Vagina (tissue), 2 donors: ENCODE measurements at regions not wholly inside any gene's neighbourhood (a gene's known extent, or its start where the extent isn't known, plus 50 kb on each side); places are given as distances from the start of the nearest gene placed in this dataset.

Experiments
- POLR2A ChIP-seq, 2 donors: fragments of 450-650 bp; IDR thresholded peaks; one replicate each; pipeline ENCODE4 v1.6.1; 2017; ENCODE audit warnings: antibody characterized with exemption in 2 of 2, mild to moderate bottlenecking in 2 of 2, moderate library complexity in 2 of 2
- TF ChIP-seq, protein P1 (sequence below), 3 experiments: fragments of 450-650 bp in 2 of 3; fragments of 200-600 bp in 1 of 3; sonication (generic) in 1 of 3; IDR thresholded peaks; one replicate each; pipeline ENCODE4 v1.5.1; 2017 to 2019; ENCODE audit warnings: antibody characterized with exemption in 3 of 3, mild to moderate bottlenecking in 2 of 3, moderate library complexity in 2 of 3

DNA sequence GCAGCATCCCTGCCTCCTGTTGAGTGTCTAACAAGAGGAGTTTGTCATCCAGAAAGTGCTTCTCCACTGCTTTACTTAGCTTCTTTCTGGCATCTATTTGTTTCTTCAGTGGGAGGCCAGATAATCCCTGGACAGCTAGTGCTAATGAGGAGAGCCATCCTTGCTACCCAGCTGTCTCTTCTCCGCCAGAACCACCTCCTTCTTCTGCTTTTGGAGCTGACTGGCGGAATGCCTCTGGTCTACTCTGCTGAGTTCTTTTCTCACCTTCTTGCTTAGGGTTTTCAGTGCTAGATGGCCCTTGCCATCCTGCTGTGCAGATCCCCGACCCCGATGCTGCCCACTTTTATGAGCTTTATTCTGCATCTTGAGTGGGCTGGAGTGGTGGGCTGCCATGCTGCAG lies 145.8 kb downstream of the GPBP1 start:
- TF ChIP-seq POLR2A (IDR thresholded peaks at IDR 0.05): no peak
- TF ChIP-seq, protein P1, sequence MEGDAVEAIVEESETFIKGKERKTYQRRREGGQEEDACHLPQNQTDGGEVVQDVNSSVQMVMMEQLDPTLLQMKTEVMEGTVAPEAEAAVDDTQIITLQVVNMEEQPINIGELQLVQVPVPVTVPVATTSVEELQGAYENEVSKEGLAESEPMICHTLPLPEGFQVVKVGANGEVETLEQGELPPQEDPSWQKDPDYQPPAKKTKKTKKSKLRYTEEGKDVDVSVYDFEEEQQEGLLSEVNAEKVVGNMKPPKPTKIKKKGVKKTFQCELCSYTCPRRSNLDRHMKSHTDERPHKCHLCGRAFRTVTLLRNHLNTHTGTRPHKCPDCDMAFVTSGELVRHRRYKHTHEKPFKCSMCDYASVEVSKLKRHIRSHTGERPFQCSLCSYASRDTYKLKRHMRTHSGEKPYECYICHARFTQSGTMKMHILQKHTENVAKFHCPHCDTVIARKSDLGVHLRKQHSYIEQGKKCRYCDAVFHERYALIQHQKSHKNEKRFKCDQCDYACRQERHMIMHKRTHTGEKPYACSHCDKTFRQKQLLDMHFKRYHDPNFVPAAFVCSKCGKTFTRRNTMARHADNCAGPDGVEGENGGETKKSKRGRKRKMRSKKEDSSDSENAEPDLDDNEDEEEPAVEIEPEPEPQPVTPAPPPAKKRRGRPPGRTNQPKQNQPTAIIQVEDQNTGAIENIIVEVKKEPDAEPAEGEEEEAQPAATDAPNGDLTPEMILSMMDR (IDR thresholded peaks at IDR 0.05): no peak
